IMR-90 (cell line): ENCODE measurements at regions not wholly inside any gene's neighbourhood (a gene's known extent, or its start where the extent isn't known, plus 50 kb on each side); places are given as distances from the start of the nearest gene placed in this dataset.

Source experiments
- ATAC-seq: fragments of 200-7000 bp; cut with Tn5 transposase; 2 replicates; pipeline ENCODE4 v1.9.1; 2020; ENCODE audit warnings: low read depth, mild to moderate bottlenecking, moderate library complexity
- BruUV-seq: library from RNA; stranded (reverse); fragments of 400-500 nt; replicated peaks from 2 replicates; lab custom pipeline; 2021; lab: Mats Ljungman, UMichigan
- CTCF ChIA-PET: fragments of 300-600 bp; formaldehyde crosslinking; extraction: SDS; loops from one replicate; lab custom pipeline; 2021; ENCODE audit warnings: antibody characterized with exemption; lab: Yijun Ruan, JAX
- POLR2A ChIA-PET: fragments of 300-600 bp; sonication (Branson Sonifier 250); formaldehyde crosslinking; loops from one replicate; lab custom pipeline; 2022; ENCODE audit warnings: antibody characterized with exemption; ENCODE audit not compliant: unreplicated experiment; lab: Charles Lee
- DNase-seq: peaks from one replicate; pipeline ENCODE4 v3.0.0; 2013
- H2AFZ ChIP-seq: replicated peaks from 2 replicates; pipeline ENCODE3; 2013; ENCODE audit warnings: low read length, mild to moderate bottlenecking; ENCODE audit not compliant: poor library complexity
- H2AK5ac ChIP-seq: 2 replicates; pipeline ENCODE4 v1.6.1; 2013; ENCODE audit warnings: low read depth, low read length, inconsistent platforms
- H2AK9ac ChIP-seq: replicated peaks from 2 replicates; pipeline ENCODE3; 2013; ENCODE audit warnings: mild to moderate bottlenecking, low read depth, low read length, moderate library complexity; ENCODE audit not compliant: poor library complexity
- H2BK120ac ChIP-seq: 2 replicates; pipeline ENCODE4 v1.6.1; 2013; ENCODE audit warnings: low read depth, low read length, inconsistent platforms
- H2BK15ac ChIP-seq: 3 replicates; pipeline ENCODE4 v1.6.1; 2013; ENCODE audit warnings: low read depth, low read length, inconsistent platforms
- H2BK20ac ChIP-seq: 2 replicates; pipeline ENCODE4 v1.6.1; 2013; ENCODE audit warnings: low read depth, mild to moderate bottlenecking, inconsistent platforms, low read length, moderate library complexity
- H2BK5ac ChIP-seq: 2 replicates; pipeline ENCODE4 v1.6.1; 2013; ENCODE audit warnings: mild to moderate bottlenecking, low read depth, low read length, inconsistent platforms; ENCODE audit not compliant: poor library complexity, severe bottlenecking
- H3K14ac ChIP-seq: replicated peaks from 2 replicates; pipeline ENCODE4 v1.6.1; 2013; ENCODE audit warnings: low read depth, low read length, inconsistent platforms
- H3K18ac ChIP-seq: 2 replicates; pipeline ENCODE4 v1.6.1; 2013; ENCODE audit warnings: low read depth, low read length, control low read depth
- H3K23ac ChIP-seq: 2 replicates; pipeline ENCODE4 v1.6.1; 2013; ENCODE audit warnings: low read depth, low read length, inconsistent platforms
- H3K27ac ChIP-seq: 2 replicates; pipeline ENCODE4 v1.5.1; 2013; ENCODE audit warnings: mild to moderate bottlenecking, control low read depth, low read length; ENCODE audit not compliant: insufficient read depth
- H3K27me3 ChIP-seq: 2 replicates; pipeline ENCODE4 v1.6.1; 2013; ENCODE audit warnings: low read length; ENCODE audit not compliant: control insufficient read depth, insufficient read depth
- H3K36me3 ChIP-seq: 2 replicates; pipeline ENCODE4 v1.6.1; 2013; ENCODE audit warnings: low read length, mixed read lengths; ENCODE audit not compliant: control insufficient read depth, insufficient read depth
- H3K4ac ChIP-seq: 2 replicates; pipeline ENCODE4 v1.6.1; 2013; ENCODE audit warnings: low read depth, low read length, inconsistent platforms
- H3K4me1 ChIP-seq: 2 replicates; pipeline ENCODE4 v1.6.1; 2013; ENCODE audit warnings: low read length, mixed read lengths; ENCODE audit not compliant: control insufficient read depth, insufficient read depth
- H3K4me2 ChIP-seq: 2 replicates; pipeline ENCODE4 v1.6.1; 2013; ENCODE audit warnings: low read depth, mild to moderate bottlenecking, control low read depth, low read length, moderate library complexity
- H3K4me3 ChIP-seq: 2 replicates; pipeline ENCODE4 v1.5.1; 2013; ENCODE audit warnings: low read depth, mild to moderate bottlenecking, control low read depth, low read length, moderate library complexity; ENCODE audit not compliant: insufficient read depth
- H3K56ac ChIP-seq: 2 replicates; pipeline ENCODE4 v1.6.1; 2013; ENCODE audit warnings: low read length, inconsistent platforms; ENCODE audit not compliant: insufficient read depth; ENCODE audit errors: extremely low read depth
- H3K79me1 ChIP-seq, 2 experiments: 2 replicates each; pipeline ENCODE4 v1.6.1; 2013; ENCODE audit warnings: low read length in 2 of 2, inconsistent platforms in 1 of 2, low read depth in 1 of 2
- H3K9ac ChIP-seq: 2 replicates; pipeline ENCODE4 v1.6.1; 2013; ENCODE audit warnings: low read depth, low read length, control low read depth
- H3K9me1 ChIP-seq: 2 replicates; pipeline ENCODE4 v1.6.1; 2013; ENCODE audit warnings: low read length, inconsistent platforms; ENCODE audit not compliant: insufficient read depth
- H3K9me3 ChIP-seq: 2 replicates; pipeline ENCODE4 v1.6.1; 2013; ENCODE audit warnings: low read length; ENCODE audit not compliant: control insufficient read depth, insufficient read depth
- H4K20me1 ChIP-seq: 2 replicates; pipeline ENCODE4 v1.6.1; 2013; ENCODE audit warnings: low read length, inconsistent platforms; ENCODE audit not compliant: insufficient read depth
- H4K5ac ChIP-seq: 2 replicates; pipeline ENCODE4 v1.6.1; 2013; ENCODE audit warnings: mild to moderate bottlenecking, low read depth, low read length, control low read depth
- H4K8ac ChIP-seq, 2 experiments: 2 replicates each; pipeline ENCODE4 v1.6.1; 2013; ENCODE audit warnings: low read depth in 2 of 2, low read length in 2 of 2, control low read depth in 1 of 2, inconsistent platforms in 1 of 2
- H4K91ac ChIP-seq: 2 replicates; pipeline ENCODE4 v1.6.1; 2013; ENCODE audit warnings: low read depth, low read length, inconsistent platforms; ENCODE audit not compliant: insufficient read depth
- CEBPB ChIP-seq: IDR thresholded peaks from 2 replicates; pipeline ENCODE4 v1.6.1; 2012; ENCODE audit warnings: low read depth, low read length, improper control_type of control experiment
- MAFK ChIP-seq: IDR thresholded peaks from 2 replicates; pipeline ENCODE4 v1.6.1; 2012; ENCODE audit warnings: low read depth, low read length, improper control_type of control experiment
- MAZ ChIP-seq: IDR thresholded peaks from 2 replicates; pipeline ENCODE4 v1.6.1; 2012; ENCODE audit warnings: low read depth, mild to moderate bottlenecking, low read length, improper control_type of control experiment, moderate library complexity, borderline replicate concordance
- WGBS, 2 experiments: methylation state at CpG; one replicate each; pipeline versions ENCODE4 v1.1.5 to v1.1.7; 2013; ENCODE audit warnings: missing lambda C conversion rate in 2 of 2; ENCODE audit not compliant: insufficient read length in 1 of 2; ENCODE audit errors: extremely low coverage in 2 of 2; 5-methylcytosine and 5-hydroxymethylcytosine counted together
- dilution Hi-C: fragments of 300-500 bp; cut with HindIII; formaldehyde crosslinking; loops from one replicate; pipeline ENCODE4 v1.14.3; 2018; ENCODE audit warnings: low sequenced_read_pairs; ENCODE audit not compliant: unreplicated experiment
- in situ Hi-C: fragments of 300-500 bp; cut with MboI; formaldehyde crosslinking; loops from 3 replicates; pipeline ENCODE4 v1.14.3; 2019; ENCODE audit warnings: low sequenced_read_pairs, inconsistent platforms, mixed read lengths
- intact Hi-C: fragments of 100-400 bp; cut with micrococcal nuclease; formaldehyde crosslinking; loops from 2 replicates; pipeline ENCODE4 v1.10.0; 2022

- H2BK15ac ChIP-seq: no peak overlapping the region
- H3K14ac ChIP-seq: no peak overlapping the region
- H2BK20ac ChIP-seq: no peak overlapping the region
- in situ Hi-C loops (no loop called here), intact Hi-C loops (no loop called here), dilution Hi-C loops (no loop called here)
- H2BK5ac ChIP-seq: no peak overlapping the region
- no peak overlapping the region for H3K56ac ChIP-seq
- no peak overlapping the region for H2BK120ac ChIP-seq
- H3K18ac ChIP-seq: no peak overlapping the region
- no peak for ATAC-seq
- no peaks in the 10 kb centered on the region for H3K36me3 ChIP-seq
- no peak overlapping the region for H2AFZ ChIP-seq
- no peak overlapping the region for H3K27ac ChIP-seq
- ChIA-PET CTCF (interaction anchor here (0.6 kb wide), 3 partner anchors 11 to 605 kb away, joined by 3 read pairs; no protein-coding TSS in a partner anchor), POLR2A (no interaction called here)
- no peaks in the 10 kb centered on the region for H3K4me1 ChIP-seq
- H3K9me1 ChIP-seq: no peaks in the 10 kb centered on the region
- H4K20me1 ChIP-seq: no peaks in the 10 kb centered on the region
- H3K4ac ChIP-seq: no peak overlapping the region
- WGBS, 2 experiments: no CpG with 5 or more reads among the region's 1 CpG
- no peak overlapping the region for H2AK5ac ChIP-seq
- DNase-seq: peak; percentile 19
- H3K79me1 ChIP-seq: no peaks in the 10 kb centered on the region
- no peaks in the 10 kb centered on the region for H3K27me3 ChIP-seq
- no peak overlapping the region for H2AK9ac ChIP-seq
- H3K9ac ChIP-seq: no peak overlapping the region
- no peak overlapping the region for H4K91ac ChIP-seq
- H4K5ac ChIP-seq: no peak overlapping the region
- no peak for TF ChIP-seq MAZ
- TF ChIP-seq MAFK: no peak
- TF ChIP-seq CEBPB: peak; percentile 60
- H4K8ac ChIP-seq: no peak overlapping the region
- BruUV-seq: no TSS peak
- no peak overlapping the region for H3K4me2 ChIP-seq
- H3K23ac ChIP-seq: no peak overlapping the region
- H3K9me3 ChIP-seq: no peaks in the 10 kb centered on the region
- H3K4me3 ChIP-seq: no peak overlapping the region
Measured at GRCh38 chr18:68121826-68122225, 593.1 kb downstream of the TMX3 start.
